TTC549 (cell line): ENCODE measurements at regions not wholly inside any gene's neighbourhood (a gene's known extent, or its start where the extent isn't known, plus 50 kb on each side); places are given as distances from the start of the nearest gene placed in this dataset.

Experiments used
- FAIRE-seq: peaks from 2 replicates; lab custom pipeline; 2012; peaks lifted over from hg19 to GRCh38; lab: Jason Lieb, UNC

GRCh38 chr14:82055515-82056115 is 522.0 kb upstream of the SEL1L start:
- no peak for FAIRE-seq

GRCh38 chr14:82060219-82060618 is 526.6 kb upstream of the SEL1L start:
- no peak for FAIRE-seq

- FAIRE-seq, result no peak
Measured at GRCh38 chr14:82067221-82067875, 533.7 kb upstream of the SEL1L start.

- FAIRE-seq, result no peak
Measured at GRCh38 chr14:82070040-82070439, 536.4 kb upstream of the SEL1L start.

- no peak for FAIRE-seq
Measured at GRCh38 chr14:82070753-82071152, 537.1 kb upstream of the SEL1L start.

GRCh38 chr14:82073547-82073946 is 539.9 kb upstream of the SEL1L start:
- FAIRE-seq, result no peak

- no peak for FAIRE-seq
Measured at GRCh38 chr14:82075566-82075965, 541.9 kb upstream of the SEL1L start.

GRCh38 chr14:82079553-82079952 is 545.9 kb upstream of the SEL1L start:
- no peak for FAIRE-seq

GRCh38 chr14:82080370-82080769 is 546.7 kb upstream of the SEL1L start:
- no peak for FAIRE-seq

GRCh38 chr14:82084813-82085212 is 551.2 kb upstream of the SEL1L start:
- FAIRE-seq, result no peak

- no peak for FAIRE-seq
Measured at GRCh38 chr14:82091097-82091496, 557.4 kb upstream of the SEL1L start.

GRCh38 chr14:82094829-82095345 is 561.2 kb upstream of the SEL1L start:
- FAIRE-seq, result no peak

- FAIRE-seq, result no peak
Measured at GRCh38 chr14:82104013-82104412, 570.4 kb upstream of the SEL1L start.

- no peak for FAIRE-seq
Measured at GRCh38 chr14:82112210-82112839, 578.7 kb upstream of the SEL1L start.

GRCh38 chr14:82113007-82113406 is 579.4 kb upstream of the SEL1L start:
- FAIRE-seq, result no peak

- FAIRE-seq, result no peak
Measured at GRCh38 chr14:82113710-82114109, 580.1 kb upstream of the SEL1L start.

GRCh38 chr14:82116721-82117120 is 583.1 kb upstream of the SEL1L start:
- FAIRE-seq, result no peak

- FAIRE-seq, result no peak
Measured at GRCh38 chr14:82122655-82123054, 589.0 kb upstream of the SEL1L start.

- no peak for FAIRE-seq
Measured at GRCh38 chr14:82124511-82124910, 590.9 kb upstream of the SEL1L start.

- no peak for FAIRE-seq
Measured at GRCh38 chr14:82126006-82126405, 592.4 kb upstream of the SEL1L start.

- FAIRE-seq, result no peak
Measured at GRCh38 chr14:82134411-82134810, 600.8 kb upstream of the SEL1L start.

GRCh38 chr14:82138431-82138830 is 604.8 kb upstream of the SEL1L start:
- FAIRE-seq, result no peak

GRCh38 chr14:82146846-82147245 is 613.2 kb upstream of the SEL1L start:
- no peak for FAIRE-seq

- no peak for FAIRE-seq
Measured at GRCh38 chr14:82153689-82154088, 620.0 kb upstream of the SEL1L start.
